VCaP (cell line): ENCODE measurements at regions not wholly inside any gene's neighbourhood (a gene's known extent, or its start where the extent isn't known, plus 50 kb on each side); places are given as distances from the start of the nearest gene placed in this dataset.

ENCODE experiments used
- H3K27ac ChIP-seq: fragments of 450-650 bp; 2 replicates; pipeline ENCODE4 v1.5.1; 2017
- CTCF ChIP-seq: fragments of 450-650 bp; conservative IDR thresholded peaks from 2 replicates; pipeline ENCODE4 v1.5.1; 2017; ENCODE audit warnings: mild to moderate bottlenecking, moderate library complexity

DNA sequence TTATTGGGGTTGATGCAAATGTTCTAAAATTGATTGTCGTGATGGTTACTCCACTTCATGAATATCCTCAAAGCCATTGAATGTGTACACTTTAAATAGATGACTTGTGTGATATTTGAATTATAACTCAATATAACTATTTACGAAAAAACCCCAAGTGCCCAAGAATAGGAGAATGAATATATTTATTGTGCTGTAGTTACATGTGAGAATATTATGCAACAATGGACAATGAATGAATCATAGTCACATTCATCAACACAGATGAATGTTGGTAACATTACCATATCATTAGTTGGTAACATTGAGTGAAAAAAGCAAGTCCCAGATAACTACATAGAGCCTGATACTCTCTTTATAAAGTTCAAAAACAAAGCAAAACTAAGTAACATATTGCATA lies 127.8 kb upstream of the UBL3 start:
- no peak for TF ChIP-seq CTCF
- H3K27ac ChIP-seq: no peak overlapping the region

DNA sequence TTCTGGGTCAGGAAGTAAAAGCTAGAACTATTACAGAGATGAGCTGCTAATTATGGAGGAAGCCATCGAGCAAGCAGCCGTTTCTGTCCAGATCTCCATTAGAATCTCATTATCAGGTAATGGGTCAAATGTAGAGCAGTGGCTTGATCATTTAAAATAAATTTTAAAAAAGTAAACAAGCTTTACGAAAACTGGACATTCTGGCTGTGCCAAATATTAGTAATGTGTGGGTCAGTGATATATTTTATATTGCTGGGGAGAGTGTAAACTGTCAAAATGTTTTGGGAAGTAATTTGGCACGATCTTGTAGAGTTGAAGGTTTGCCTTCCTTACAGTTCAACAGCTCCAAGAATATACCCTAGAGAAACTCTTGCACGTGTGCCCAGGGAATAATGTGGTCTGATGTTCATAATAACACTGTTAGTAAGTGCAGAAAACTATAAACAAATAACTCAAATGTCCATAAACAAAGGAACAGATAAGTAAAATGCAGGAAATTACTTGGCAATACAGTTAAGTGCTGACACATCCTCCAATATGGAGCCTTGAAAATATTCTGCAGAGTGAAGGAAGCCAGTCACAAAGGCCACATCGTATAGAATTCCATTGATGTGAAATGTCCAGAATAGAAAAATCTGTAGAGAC lies 127.2 kb upstream of the UBL3 start:
- H3K27ac ChIP-seq: no peak overlapping the region
- TF ChIP-seq CTCF: no peak

DNA sequence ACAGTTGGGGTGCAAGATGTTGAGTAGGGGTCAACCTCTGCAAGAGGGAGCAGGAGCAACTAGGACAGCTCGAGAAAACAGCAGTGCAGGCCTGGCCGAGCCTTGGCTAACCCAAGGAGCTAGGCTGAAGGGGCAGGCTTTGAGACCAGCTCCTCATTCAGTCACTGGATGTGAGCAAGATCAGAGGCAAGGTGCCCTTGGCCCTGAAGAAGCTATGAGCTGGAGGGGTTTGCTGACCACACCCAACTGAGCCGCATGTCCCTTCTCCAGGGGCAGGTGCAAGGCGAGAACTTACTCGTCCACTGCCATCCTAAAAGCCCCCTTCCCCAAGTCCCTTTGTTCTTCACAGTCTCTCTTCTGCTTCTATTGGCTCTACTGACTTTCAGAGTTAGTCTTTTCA lies 126.1 kb upstream of the UBL3 start:
- no peak overlapping the region for H3K27ac ChIP-seq
- TF ChIP-seq CTCF: no peak

- TF ChIP-seq CTCF: no peak
Observed at GRCh38 chr13:29975283-29975682, 124.9 kb upstream of the UBL3 start.

GRCh38 chr13:29969286-29969685 lies 118.9 kb upstream of the UBL3 start:
- H3K27ac ChIP-seq: no peak overlapping the region

More at GRCh38 chr13:29975283-29975682, 124.9 kb upstream of the UBL3 start:
- H3K27ac ChIP-seq: no peak overlapping the region

GRCh38 chr13:29964181-29964845 lies 113.9 kb upstream of the UBL3 start:
- H3K27ac ChIP-seq: no peak overlapping the region
- TF ChIP-seq CTCF: no peak

More at GRCh38 chr13:29969286-29969685, 118.9 kb upstream of the UBL3 start:
- no peak for TF ChIP-seq CTCF

- TF ChIP-seq CTCF: no peak
- H3K27ac ChIP-seq: no peak overlapping the region
Observed at GRCh38 chr13:29963089-29963488, 112.7 kb upstream of the UBL3 start.
